SK-N-SH treated with all-trans-retinoic acid at 6 μM for 48 hours (cell line): ENCODE measurements at regions not wholly inside any gene's neighbourhood (a gene's known extent, or its start where the extent isn't known, plus 50 kb on each side); places are given as distances from the start of the nearest gene placed in this dataset.

Experiments
- ATAC-seq: fragments of 200-7000 bp; cut with Tn5 transposase; 3 replicates; pipeline ENCODE4 v1.9.1; 2020; ENCODE audit warnings: mild to moderate bottlenecking, moderate library complexity
- ARNTL ChIP-seq: fragments of 450-650 bp; formaldehyde crosslinking; IDR thresholded peaks from 2 replicates; pipeline ENCODE4 v1.5.0; 2020; ENCODE audit warnings: low read depth, mild to moderate bottlenecking, moderate library complexity, borderline replicate concordance
- BACH2 ChIP-seq: fragments of 250-450 bp; sonication (Bioruptor Pico); IDR thresholded peaks from 2 replicates; pipeline ENCODE4 v1.9.0; 2021; ENCODE audit warnings: mild to moderate bottlenecking, borderline replicate concordance
- CREB5 ChIP-seq: fragments of 250-450 bp; sonication (Bioruptor Pico); IDR thresholded peaks from 2 replicates; pipeline ENCODE4 v1.5.1; 2020; ENCODE audit warnings: low read depth, mild to moderate bottlenecking, moderate library complexity
- CSDC2 ChIP-seq: fragments of 250-450 bp; sonication (Bioruptor Pico); IDR thresholded peaks from 2 replicates; pipeline ENCODE4 v1.5.0; 2020; ENCODE audit warnings: mild to moderate bottlenecking, moderate library complexity
- ESRRG ChIP-seq: fragments of 250-450 bp; sonication (Bioruptor Pico); IDR thresholded peaks from 2 replicates; pipeline ENCODE4 v1.6.1; 2021; ENCODE audit warnings: mild to moderate bottlenecking
- GLIS3 ChIP-seq: fragments of 250-450 bp; sonication (Bioruptor Pico); IDR thresholded peaks from 2 replicates; pipeline ENCODE4 v1.5.0; 2020; ENCODE audit warnings: mild to moderate bottlenecking, moderate library complexity
- ISL1 ChIP-seq: fragments of 250-450 bp; sonication (Bioruptor Pico); IDR thresholded peaks from 2 replicates; pipeline ENCODE4 v2.1.2; 2022; ENCODE audit warnings: mild to moderate bottlenecking, moderate library complexity
- OSR1 ChIP-seq: fragments of 250-450 bp; sonication (Bioruptor Pico); IDR thresholded peaks from 2 replicates; pipeline ENCODE4 v1.8.0; 2022; ENCODE audit warnings: moderate library complexity, mild to moderate bottlenecking, inconsistent platforms
- POU6F1 ChIP-seq: fragments of 250-450 bp; sonication (Bioruptor Pico); IDR thresholded peaks from 2 replicates; pipeline ENCODE4 v1.8.0; 2021; ENCODE audit warnings: low read depth, mild to moderate bottlenecking, moderate library complexity, borderline replicate concordance
- PPARA ChIP-seq: fragments of 250-450 bp; sonication (Bioruptor Pico); IDR thresholded peaks from 2 replicates; pipeline ENCODE4 v1.5.0; 2020; ENCODE audit warnings: mild to moderate bottlenecking, borderline replicate concordance
- RARB ChIP-seq: fragments of 250-450 bp; sonication (Bioruptor Pico); IDR thresholded peaks from 2 replicates; pipeline ENCODE4 v1.8.0; 2021; ENCODE audit warnings: mild to moderate bottlenecking, moderate library complexity
- SNAI2 ChIP-seq: fragments of 250-450 bp; sonication (Bioruptor Pico); IDR thresholded peaks from 2 replicates; pipeline ENCODE4 v1.5.0; 2020; ENCODE audit warnings: mild to moderate bottlenecking, moderate library complexity
- TCF4 ChIP-seq: fragments of 250-450 bp; sonication (Bioruptor Pico); IDR thresholded peaks from 2 replicates; pipeline ENCODE4 v1.8.0; 2021; ENCODE audit warnings: mild to moderate bottlenecking, moderate library complexity, borderline replicate concordance
- TOX ChIP-seq: fragments of 250-450 bp; sonication (Bioruptor Pico); IDR thresholded peaks from 2 replicates; pipeline ENCODE4 v1.8.0; 2021; ENCODE audit warnings: mild to moderate bottlenecking, moderate library complexity, borderline replicate concordance
- TSHZ2 ChIP-seq: fragments of 250-450 bp; sonication (Bioruptor Pico); IDR thresholded peaks from 2 replicates; pipeline ENCODE4 v1.5.0; 2020; ENCODE audit warnings: mild to moderate bottlenecking, moderate library complexity
- ZC3H10 ChIP-seq: fragments of 250-450 bp; sonication (Bioruptor Pico); IDR thresholded peaks from 2 replicates; pipeline ENCODE4 v1.5.1; 2021; ENCODE audit warnings: mild to moderate bottlenecking, moderate library complexity
- ZFP3 ChIP-seq: fragments of 250-450 bp; sonication (Bioruptor Pico); IDR thresholded peaks from 2 replicates; pipeline ENCODE4 v1.5.0; 2020; ENCODE audit warnings: mild to moderate bottlenecking, moderate library complexity
- ZNF565 ChIP-seq: fragments of 450-650 bp; formaldehyde crosslinking; conservative IDR thresholded peaks from 2 replicates; pipeline ENCODE4 v1.5.0; 2020; ENCODE audit warnings: low read depth, mild to moderate bottlenecking, moderate library complexity
- ZNF70 ChIP-seq: fragments of 450-650 bp; formaldehyde crosslinking; IDR thresholded peaks from 2 replicates; pipeline ENCODE4 v1.5.0; 2020; ENCODE audit warnings: mild to moderate bottlenecking, moderate library complexity
- ZNF8 ChIP-seq: fragments of 450-650 bp; formaldehyde crosslinking; IDR thresholded peaks from 2 replicates; pipeline ENCODE4 v1.5.0; 2020; ENCODE audit warnings: mild to moderate bottlenecking, moderate library complexity
- TF ChIP-seq, protein P1 (sequence below): fragments of 250-450 bp; sonication (Bioruptor Pico); IDR thresholded peaks from 2 replicates; pipeline ENCODE4 v1.8.0; 2020; ENCODE audit warnings: mild to moderate bottlenecking, moderate library complexity, borderline replicate concordance
- TF ChIP-seq, protein P2 (sequence below): fragments of 250-450 bp; sonication (Bioruptor Pico); IDR thresholded peaks from 2 replicates; pipeline ENCODE4 v1.5.1; 2021; ENCODE audit warnings: mild to moderate bottlenecking, moderate library complexity

DNA sequence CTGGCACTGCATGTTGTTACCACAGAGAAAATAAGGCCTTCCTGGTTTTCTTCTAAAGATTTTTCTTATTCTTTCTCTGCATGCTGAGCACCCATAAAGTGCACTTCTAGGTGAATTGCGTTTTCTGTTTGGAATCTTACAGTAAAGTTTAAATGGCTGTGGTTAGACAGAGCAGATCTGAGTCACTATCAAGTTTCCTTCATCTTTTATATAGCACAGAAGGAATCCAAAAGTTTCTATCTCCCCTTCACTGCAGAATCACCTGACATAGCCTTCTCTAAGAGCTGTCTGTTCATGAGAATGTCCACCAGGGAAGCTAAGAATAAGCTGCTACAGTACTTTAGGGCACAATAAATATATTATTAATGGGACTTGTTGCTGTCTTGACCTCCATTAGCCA lies 455.5 kb upstream of the FAM241A start:
- ATAC-seq, result no peak
- no peak for TF ChIP-seq OSR1
- TF ChIP-seq ZNF8 (CRISPR knock-in tag), result no peak
- no peak for TF ChIP-seq ZFP3 (CRISPR knock-in tag)
- no peak for TF ChIP-seq PPARA (CRISPR knock-in tag)
- TF ChIP-seq, protein P1, sequence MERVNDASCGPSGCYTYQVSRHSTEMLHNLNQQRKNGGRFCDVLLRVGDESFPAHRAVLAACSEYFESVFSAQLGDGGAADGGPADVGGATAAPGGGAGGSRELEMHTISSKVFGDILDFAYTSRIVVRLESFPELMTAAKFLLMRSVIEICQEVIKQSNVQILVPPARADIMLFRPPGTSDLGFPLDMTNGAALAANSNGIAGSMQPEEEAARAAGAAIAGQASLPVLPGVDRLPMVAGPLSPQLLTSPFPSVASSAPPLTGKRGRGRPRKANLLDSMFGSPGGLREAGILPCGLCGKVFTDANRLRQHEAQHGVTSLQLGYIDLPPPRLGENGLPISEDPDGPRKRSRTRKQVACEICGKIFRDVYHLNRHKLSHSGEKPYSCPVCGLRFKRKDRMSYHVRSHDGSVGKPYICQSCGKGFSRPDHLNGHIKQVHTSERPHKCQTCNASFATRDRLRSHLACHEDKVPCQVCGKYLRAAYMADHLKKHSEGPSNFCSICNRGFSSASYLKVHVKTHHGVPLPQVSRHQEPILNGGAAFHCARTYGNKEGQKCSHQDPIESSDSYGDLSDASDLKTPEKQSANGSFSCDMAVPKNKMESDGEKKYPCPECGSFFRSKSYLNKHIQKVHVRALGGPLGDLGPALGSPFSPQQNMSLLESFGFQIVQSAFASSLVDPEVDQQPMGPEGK (CRISPR knock-in tag), result no peak
- TF ChIP-seq ARNTL (CRISPR knock-in tag), result no peak
- TF ChIP-seq, protein P2, sequence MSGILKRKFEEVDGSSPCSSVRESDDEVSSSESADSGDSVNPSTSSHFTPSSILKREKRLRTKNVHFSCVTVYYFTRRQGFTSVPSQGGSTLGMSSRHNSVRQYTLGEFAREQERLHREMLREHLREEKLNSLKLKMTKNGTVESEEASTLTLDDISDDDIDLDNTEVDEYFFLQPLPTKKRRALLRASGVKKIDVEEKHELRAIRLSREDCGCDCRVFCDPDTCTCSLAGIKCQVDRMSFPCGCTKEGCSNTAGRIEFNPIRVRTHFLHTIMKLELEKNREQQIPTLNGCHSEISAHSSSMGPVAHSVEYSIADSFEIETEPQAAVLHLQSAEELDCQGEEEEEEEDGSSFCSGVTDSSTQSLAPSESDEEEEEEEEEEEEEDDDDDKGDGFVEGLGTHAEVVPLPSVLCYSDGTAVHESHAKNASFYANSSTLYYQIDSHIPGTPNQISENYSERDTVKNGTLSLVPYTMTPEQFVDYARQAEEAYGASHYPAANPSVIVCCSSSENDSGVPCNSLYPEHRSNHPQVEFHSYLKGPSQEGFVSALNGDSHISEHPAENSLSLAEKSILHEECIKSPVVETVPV, result no peak
- TF ChIP-seq TOX, result no peak
- TF ChIP-seq ZNF565, result no peak
- no peak for TF ChIP-seq POU6F1 (CRISPR knock-in tag)
- TF ChIP-seq SNAI2 (CRISPR knock-in tag), result no peak
- TF ChIP-seq CSDC2 (CRISPR knock-in tag), result no peak
- TF ChIP-seq CREB5 (CRISPR knock-in tag), result no peak

- TF ChIP-seq ISL1 (CRISPR knock-in tag) (no peak), GLIS3 (CRISPR knock-in tag) (no peak), ZC3H10 (CRISPR knock-in tag) (no peak), CSDC2 (CRISPR knock-in tag) (no peak), ARNTL (CRISPR knock-in tag) (no peak), TCF4 (no peak), ESRRG (no peak), RARB (CRISPR knock-in tag) (no peak), PPARA (CRISPR knock-in tag) (no peak), ZNF70 (CRISPR knock-in tag) (no peak), TOX (no peak), ZFP3 (CRISPR knock-in tag) (no peak), ZNF8 (CRISPR knock-in tag) (no peak)
- TF ChIP-seq, protein P2, result no peak
- TF ChIP-seq, protein P1 (CRISPR knock-in tag), result no peak
- no peak for ATAC-seq
Observed at GRCh38 chr4:111693758-111694157, 451.5 kb upstream of the FAM241A start.

- ATAC-seq, result no peak
- TF ChIP-seq ISL1 (CRISPR knock-in tag) (no peak), ZNF8 (CRISPR knock-in tag) (no peak), GLIS3 (CRISPR knock-in tag) (no peak), CSDC2 (CRISPR knock-in tag) (no peak), ZC3H10 (CRISPR knock-in tag) (no peak), POU6F1 (CRISPR knock-in tag) (no peak), BACH2 (CRISPR knock-in tag) (no peak), TSHZ2 (CRISPR knock-in tag) (no peak), RARB (CRISPR knock-in tag) (no peak), ZFP3 (CRISPR knock-in tag) (no peak)
- TF ChIP-seq, protein P2, result no peak
Observed at GRCh38 chr4:111695677-111696076, 449.6 kb upstream of the FAM241A start.
